DMS153 treated with DMSO at 0.1 percent for 48 hours (cell line): ENCODE measurements at regions not wholly inside any gene's neighbourhood (a gene's known extent, or its start where the extent isn't known, plus 50 kb on each side); places are given as distances from the start of the nearest gene placed in this dataset.

Experiments
- DNase-seq: peaks from one replicate; lab custom pipeline; 2025; ENCODE audit not compliant: unreplicated experiment; lab: John Stamatoyannopoulos, UW

DNA sequence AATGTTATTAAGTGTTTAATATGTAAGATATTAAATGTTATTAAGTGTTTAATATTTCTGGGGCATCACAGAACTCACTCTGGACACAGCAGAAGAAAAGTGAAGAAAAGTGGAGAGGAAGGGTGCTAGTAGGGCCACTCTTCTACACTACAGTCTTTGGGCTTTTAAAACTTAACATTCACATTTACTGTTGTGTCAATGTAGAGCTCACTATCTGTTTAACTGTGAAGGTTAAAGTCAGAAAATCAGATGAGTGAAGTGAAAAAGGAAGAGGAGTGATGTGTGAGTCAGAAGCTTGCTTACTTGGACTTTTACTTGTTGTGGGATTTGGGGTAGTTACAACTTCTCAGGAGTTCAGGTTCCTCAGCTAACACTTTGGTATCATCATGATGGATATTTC lies 145.3 kb upstream of the DNAJC19 start:
- no peak for DNase-seq

DNA sequence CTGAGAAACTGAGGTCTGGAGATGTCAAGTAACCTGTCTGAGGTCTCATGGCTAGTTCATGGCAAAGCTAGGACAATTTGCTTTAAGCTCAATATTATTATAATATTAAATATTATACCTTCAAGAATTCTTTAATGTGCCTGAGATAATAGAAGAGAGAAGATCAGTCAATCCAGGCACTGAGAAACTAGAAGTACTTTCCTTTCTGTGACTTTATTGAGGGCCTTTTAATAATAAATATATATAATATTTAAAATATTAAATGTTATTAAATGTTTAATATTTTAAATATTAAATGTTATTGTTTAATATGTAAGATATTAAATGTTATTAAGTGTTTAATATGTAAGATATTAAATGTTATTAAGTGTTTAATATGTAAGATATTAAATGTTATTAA lies 144.3 kb upstream of the DNAJC19 start:
- DNase-seq: no peak

DNA sequence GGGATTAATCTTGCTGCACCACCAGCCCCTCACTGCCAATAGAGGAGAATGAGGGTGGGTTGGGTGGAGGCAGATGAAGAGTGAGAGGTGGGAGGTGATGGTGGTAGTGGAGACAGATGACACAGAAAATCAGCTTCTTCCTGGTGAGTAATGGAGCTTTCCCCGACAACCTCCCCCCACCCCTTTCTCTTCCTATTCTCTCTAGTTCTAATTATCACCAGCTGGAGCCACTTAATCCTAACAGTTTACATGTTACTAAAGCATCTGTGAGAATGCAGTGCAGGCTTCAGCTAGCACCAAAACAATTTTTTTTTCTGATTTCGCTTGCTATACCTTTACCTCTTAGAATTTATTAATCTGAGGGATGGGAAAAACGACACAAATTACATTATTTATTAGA lies 116.1 kb upstream of the DNAJC19 start:
- no peak for DNase-seq

DNA sequence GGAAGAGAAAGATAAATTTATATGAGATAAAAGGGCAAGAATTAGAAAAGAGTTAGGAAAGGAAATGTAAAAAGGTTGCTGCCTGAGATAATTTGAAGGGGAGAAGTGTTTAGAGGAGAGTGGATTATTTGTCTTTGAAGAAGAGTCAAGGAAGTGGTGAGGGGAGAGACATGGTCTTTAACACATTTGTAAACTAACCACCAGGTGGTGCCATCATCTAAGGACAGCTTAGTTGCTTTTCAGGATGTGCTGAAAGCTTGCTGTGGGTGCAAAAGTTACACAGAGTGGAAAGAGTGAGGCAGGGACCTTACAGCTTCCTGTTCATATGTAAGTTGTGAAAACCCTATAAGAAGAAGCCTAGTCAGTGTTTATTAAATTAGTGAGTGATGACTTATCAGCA lies 114.1 kb upstream of the DNAJC19 start:
- no peak for DNase-seq

DNA sequence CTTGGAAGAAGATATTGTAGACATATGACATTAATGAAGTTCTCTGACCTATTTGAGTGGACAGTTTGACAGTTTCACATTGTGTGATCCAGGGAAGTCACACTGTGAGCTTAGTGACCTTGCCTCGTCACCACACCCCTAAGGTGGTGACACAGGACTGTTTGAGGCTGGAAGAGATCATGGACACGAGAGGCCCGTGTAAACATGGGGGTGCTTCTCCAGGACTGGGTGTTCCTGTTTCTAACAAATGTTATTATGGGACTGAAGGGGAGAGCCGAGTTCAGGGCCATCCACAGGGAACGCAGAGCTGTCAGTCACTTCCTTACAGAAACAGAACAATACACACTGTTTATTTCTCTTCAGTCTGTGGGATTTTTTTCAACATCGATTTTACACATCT lies 96.5 kb upstream of the DNAJC19 start:
- DNase-seq: no peak

DNA sequence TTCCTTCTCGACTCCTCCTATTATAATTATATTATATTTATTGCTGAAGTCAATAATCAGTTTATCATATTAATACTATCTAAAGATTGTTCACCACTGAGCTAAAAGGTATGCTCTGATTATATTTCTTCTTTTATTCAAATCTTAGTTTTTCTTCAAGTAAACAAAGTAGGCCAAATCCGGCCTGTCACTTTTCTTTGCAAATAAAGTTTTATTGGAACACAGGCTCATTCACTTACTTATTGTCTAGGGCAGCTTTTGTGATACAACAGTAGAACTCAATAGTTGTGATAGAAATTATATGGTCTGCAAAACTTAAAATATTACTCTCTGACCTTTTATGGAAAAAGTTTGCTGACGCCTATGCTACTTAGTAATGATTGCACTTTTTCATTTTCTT lies 92.4 kb upstream of the DNAJC19 start:
- DNase-seq: no peak

DNA sequence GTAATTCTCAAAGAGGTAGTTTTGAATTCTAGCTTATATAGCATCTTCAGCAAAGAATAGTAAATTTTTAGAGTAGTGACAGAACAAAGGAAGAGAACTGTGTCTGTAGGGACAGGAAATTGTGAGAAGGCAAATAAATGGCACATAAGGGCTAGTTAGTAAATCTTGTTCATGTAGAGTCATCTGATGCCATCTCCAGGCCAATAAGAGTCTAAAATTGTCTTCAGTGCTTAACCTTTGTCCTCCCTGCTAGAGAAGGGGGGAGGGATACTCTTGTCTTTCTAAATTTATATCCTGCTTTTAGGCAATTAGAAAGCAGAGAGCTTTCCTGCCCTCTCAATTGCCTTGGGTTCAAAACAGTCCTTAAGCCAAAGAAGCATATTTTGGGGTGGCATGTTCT lies 87.0 kb upstream of the DNAJC19 start:
- DNase-seq: no peak

DNA sequence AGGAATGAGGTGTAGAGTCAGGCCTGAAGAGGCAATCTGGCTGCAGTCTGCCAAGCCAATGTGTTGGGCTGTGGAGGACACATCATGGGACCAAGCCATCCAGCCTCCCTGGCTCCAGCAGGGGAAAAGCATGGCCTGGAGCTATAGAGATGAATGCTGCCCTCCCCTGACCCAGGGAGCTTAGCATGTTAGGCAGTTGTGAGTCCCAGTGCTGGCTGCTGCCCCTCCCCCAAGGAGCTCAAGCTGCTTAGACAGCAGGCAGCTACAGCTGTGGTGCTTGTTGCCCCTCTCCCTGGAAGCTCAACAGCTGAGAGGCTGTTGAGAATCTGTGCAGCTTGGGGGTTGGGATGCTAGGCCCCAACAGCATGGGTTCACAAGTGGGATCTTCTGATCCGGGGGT lies 85.6 kb upstream of the DNAJC19 start:
- no peak for DNase-seq

DNA sequence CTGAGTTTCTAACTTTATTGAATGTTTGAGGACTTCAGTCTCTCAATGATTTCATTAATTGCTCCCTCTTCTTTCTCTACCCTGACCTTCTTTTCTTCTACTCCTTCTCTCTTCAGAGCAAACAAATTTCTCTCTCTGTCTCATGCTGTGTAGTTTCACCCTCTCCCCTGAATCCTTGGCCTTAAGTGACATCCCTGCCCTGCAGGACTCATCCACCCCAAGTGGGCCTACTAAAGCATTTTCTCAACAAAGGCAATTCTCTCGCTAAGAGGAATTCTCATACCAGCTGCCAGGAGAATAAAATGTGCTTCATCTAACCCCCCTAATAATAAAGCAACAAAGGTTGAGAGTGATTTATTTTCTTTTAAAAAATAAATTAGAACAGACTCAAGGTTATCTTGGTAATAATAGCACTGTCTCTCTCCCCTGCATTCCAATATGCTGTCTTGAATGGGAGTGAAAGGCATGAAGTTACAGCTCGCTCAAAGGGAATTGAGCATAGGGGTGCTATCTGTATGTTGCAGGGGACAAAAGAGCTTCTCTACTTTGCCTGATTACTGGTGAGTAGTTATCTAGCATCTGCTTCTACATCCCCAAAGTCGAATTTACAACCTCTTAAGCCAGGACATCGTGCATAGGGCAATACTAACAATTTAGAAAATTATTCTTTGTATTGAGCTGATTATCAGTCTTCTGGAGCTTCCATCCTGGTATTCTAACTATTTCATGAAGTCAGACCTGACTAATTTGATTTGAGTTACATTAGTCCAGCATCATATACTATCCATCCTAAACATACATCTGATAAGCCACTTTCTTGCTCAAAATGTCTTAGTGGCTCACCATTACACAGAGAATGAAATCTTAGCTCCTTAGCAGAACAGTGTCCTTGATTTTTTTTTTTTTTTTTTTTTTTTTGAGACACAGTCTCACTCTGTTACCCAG lies 76.9 kb upstream of the DNAJC19 start:
- DNase-seq: no peak

DNA sequence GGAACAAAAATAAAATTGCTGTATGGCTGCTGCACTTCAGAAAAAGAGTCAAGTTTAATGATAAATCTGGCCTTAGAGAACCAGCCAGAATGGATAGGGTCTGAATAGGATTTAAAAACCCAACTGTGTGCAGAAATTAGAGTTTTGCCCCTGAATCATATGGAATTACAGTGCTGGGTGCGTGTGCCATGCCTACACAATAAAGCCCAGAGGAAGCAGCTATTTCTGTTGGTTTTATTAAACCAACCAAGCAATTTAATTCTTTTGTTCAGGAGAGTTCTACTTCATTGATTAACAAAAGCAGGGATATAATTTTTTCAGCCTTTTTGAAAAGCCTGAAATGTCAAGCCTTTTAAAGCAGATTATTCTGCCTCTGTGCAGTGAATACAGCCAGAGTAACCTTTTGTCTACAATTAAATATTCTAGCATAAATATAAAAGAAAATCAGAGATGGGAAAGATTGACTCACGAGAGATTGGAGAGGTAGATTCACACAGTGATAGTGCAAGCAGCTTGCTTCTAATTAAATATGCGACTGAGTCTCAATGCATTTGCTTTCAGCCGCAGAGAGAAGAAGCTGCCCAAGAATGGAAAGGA lies 66.7 kb upstream of the DNAJC19 start:
- no peak for DNase-seq

DNA sequence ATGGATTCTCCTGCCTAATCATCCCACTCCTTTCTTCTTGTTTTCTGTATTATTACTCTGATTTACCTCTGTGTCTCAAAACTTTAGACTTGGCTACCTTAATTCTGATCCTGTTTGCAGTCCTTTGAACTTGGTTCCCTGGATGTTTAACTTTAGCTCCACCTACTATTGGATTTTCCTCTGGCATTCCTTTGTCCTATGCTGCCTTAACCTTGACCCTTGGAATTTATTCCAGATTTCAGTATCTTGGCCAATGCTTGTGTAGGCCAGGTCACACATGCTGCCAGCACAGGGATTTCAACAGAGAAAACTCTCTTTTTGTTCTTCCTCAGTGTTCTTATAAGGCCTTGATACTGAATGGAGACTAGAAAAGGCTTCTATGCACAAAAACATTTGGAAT lies 65.0 kb upstream of the DNAJC19 start:
- DNase-seq: no peak

DNA sequence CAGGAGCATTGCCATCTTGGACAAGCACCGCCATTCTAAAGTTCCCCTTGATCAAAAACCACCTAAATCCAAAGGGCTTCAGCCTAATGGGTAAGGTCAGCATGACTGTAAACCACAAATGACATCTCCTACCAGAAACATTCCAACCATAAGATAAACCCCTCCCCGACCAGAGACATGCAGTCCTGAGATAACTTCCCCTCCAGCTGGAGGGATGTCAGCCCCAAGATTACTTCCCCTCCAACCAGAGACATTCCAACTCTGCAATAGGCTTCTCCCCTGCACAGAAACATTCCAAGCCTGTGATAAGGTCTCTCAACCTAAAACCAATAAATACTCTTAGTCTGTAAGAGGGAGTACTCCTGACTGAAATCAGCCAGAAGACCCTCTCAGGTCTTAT lies 62.7 kb upstream of the DNAJC19 start:
- DNase-seq: no peak

DNA sequence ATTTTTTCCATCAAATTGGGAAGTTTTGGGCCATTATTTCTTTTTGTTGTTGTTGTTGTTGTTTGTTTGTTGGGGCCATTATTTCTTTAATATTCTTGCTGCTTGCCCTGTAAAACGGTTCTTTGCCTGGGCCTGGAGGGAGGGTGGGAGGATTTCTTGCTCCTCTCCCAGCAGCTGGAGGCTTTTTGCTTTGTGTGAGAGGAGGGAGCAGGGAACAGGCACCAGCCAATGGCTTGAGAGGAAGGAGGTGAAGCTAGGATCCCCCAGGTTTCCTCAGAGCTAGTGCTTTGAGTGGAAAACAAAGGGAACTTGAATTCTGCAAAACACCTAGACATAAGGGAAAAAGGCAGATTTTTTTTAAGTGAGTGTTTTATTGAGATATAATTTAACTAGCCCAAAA lies 61.2 kb upstream of the DNAJC19 start:
- DNase-seq: no peak

DNA sequence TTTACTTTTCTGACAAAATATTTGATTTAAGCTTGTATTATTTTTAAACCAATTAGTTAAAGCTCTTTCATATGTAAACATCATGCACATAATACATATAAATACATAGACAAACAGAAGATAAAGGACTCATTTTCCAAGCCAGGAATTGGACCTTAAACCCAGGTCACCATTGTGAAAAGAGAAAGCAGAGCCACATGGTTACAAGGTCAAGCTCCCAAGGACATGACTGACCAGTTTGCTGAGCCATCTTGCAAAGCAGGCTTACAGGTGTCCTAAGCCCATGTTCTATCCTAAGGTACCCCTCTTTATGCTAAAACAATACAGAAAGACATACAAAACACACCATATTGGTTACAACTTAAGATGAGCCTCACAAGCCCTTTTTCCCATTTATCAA lies 50.5 kb upstream of the DNAJC19 start:
- DNase-seq: no peak
